ENCODE measurements at regions not wholly inside any gene's neighbourhood (a gene's known extent, or its start where the extent isn't known, plus 50 kb on each side); places are given as distances from the start of the nearest gene placed in this dataset.

DNA sequence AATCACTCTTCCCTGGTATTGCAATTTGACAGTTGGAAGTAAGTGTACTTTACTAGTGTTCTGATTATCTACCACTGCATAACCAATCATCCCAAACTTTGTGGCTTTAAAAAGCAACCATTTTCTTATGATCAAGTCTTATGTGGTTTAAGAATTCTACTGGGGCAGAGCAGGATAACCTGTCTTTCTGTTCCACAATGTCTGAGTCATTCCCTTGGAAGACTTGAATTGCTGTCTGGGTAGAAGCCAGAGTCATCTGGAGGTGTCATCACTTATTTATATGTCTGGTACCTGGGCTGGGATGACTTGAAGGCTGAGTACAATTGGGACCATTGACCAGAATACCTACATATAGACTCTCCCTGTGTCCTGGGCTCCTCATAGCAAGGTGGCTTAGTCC lies 644.3 kb downstream of the HDGFL1 start:
- Histone ChIP-seq H3K27me3 (replicated peaks in 1 of 7) (no peaks in the 10 kb centered on the region), H3K27ac (no peak overlapping the region), H3K9me3 (peaks cover 0 to 31% (median 12%) of the 10 kb centered on the region in 8 donors), H3K4me1 (no peaks in the 10 kb centered on the region), H3K36me3 (no peaks in the 10 kb centered on the region), H3K4me3 (no peak overlapping the region)
- no peak for DNase-seq
- TF ChIP-seq CTCF (IDR thresholded peaks at IDR 0.05 in 8 of 11, conservative IDR thresholded peaks at IDR 0.05 in 3 of 11), result no peak
- no peak for TF ChIP-seq POLR2A (IDR thresholded peaks at IDR 0.05)
- no peak for TF ChIP-seq POLR2AphosphoS5 (IDR thresholded peaks at IDR 0.05)
- intact Hi-C loops (cut with DNase I; ENCODE audit: low total_unique reads), result no loop called here

DNA sequence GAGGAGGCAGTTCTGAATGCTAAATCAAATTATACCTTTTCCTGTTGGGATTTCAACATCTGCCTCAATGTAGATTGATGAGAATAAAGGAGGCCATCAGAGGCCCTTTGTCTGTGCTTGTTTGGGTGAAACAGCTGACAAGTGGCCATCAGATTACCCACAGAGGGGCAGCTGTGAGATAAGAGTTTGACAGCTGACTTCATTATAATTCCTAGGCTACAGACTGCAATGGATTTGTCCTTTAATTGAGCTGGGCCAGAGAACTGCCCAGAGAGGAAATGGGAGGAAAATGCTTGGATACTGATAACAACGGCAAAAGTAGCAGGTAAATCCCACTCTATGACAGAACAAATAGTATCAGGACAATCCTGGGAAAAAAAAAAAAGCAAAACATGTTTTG lies 649.4 kb downstream of the HDGFL1 start:
- no peak for DNase-seq
- Histone ChIP-seq H3K9me3 (peaks cover 0 to 23% (median 8%) of the 10 kb centered on the region in 8 donors), H3K27me3 (replicated peaks in 1 of 7) (no peaks in the 10 kb centered on the region), H3K4me1 (no peaks in the 10 kb centered on the region), H3K36me3 (no peaks in the 10 kb centered on the region), H3K27ac (no peak overlapping the region), H3K4me3 (no peak overlapping the region)
- intact Hi-C loops (cut with DNase I; ENCODE audit: low total_unique reads), result no loop called here
- WGBS, 5 donors, result 28 to 40% (median 35%) methylated on average over 1 of the region's 1 CpG
- TF ChIP-seq POLR2A (IDR thresholded peaks at IDR 0.05) (no peak), CTCF (IDR thresholded peaks at IDR 0.05 in 8 of 11, conservative IDR thresholded peaks at IDR 0.05 in 3 of 11) (no peak), POLR2AphosphoS5 (IDR thresholded peaks at IDR 0.05) (no peak)

DNA sequence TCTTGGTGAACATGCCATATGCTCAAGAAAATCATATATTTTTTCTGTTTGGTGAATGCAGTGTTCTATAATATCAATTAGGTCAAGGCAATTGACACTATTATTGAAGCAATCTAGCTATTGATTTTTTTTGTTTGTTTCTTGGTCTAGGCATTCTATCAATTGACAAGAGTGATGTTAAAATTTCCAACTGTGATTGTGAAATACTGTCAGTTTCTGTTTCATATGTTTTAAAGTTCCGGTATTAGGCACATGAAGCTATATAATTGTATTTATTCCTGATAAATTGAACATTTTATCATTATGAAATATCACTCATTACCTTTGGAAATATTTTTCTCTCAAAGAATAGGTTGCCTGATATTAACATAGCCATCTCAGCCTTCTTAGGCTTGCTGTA lies 653.4 kb downstream of the HDGFL1 start:
- WGBS, 5 donors, result 3 to 98% (median 94%) methylated on average over 1 of the region's 1 CpG
- no peak overlapping the region for H3K27ac ChIP-seq
- no peak for TF ChIP-seq POLR2A (IDR thresholded peaks at IDR 0.05)
- TF ChIP-seq CTCF (IDR thresholded peaks at IDR 0.05 in 8 of 11, conservative IDR thresholded peaks at IDR 0.05 in 3 of 11), result no peak

DNA sequence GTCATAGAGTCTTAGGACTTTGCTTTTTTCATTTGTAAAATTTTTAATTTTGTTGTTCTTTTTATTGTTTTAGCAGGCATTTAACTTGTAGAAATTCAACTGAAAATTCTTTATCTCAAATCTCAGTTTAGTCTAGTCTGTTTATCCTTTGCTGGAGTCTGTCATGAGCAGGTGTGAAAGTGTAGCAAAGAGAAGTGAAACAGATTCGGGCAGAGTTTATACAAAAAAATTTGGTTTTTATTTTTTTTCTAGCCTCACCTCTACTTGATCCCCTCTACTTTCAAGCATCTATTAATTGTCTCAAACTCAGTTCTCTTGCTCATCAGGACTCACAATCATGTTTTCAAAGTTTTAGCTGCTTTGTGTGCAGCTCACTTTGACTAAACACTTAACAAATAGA lies 655.2 kb downstream of the HDGFL1 start:
- intact Hi-C loops (cut with DNase I; ENCODE audit: low total_unique reads), result no loop called here
- Histone ChIP-seq H3K27ac (no peak overlapping the region), H3K4me1 (no peaks in the 10 kb centered on the region), H3K36me3 (no peaks in the 10 kb centered on the region), H3K9me3 (peaks cover 0 to 42% (median 19%) of the 10 kb centered on the region in 8 donors), H3K27me3 (replicated peaks in 1 of 7) (no peaks in the 10 kb centered on the region), H3K4me3 (no peak overlapping the region)
- no peak for TF ChIP-seq POLR2A (IDR thresholded peaks at IDR 0.05)
- no peak for TF ChIP-seq CTCF (IDR thresholded peaks at IDR 0.05 in 8 of 11, conservative IDR thresholded peaks at IDR 0.05 in 3 of 11)
- TF ChIP-seq POLR2AphosphoS5 (IDR thresholded peaks at IDR 0.05), result no peak
- DNase-seq, result no peak
- WGBS, 5 donors, result 70 to 89% (median 78%) methylated on average over 1 of the region's 1 CpG

More for the DNA sequence above, 653.4 kb downstream of the HDGFL1 start:
- H3K4me1 ChIP-seq, result no peaks in the 10 kb centered on the region
- no peaks in the 10 kb centered on the region for H3K36me3 ChIP-seq
- intact Hi-C loops (cut with DNase I; ENCODE audit: low total_unique reads), result no loop called here
- no peak overlapping the region for H3K4me3 ChIP-seq
- peaks cover 0 to 35% (median 19%) of the 10 kb centered on the region in 8 donors for H3K9me3 ChIP-seq
- H3K27me3 ChIP-seq (replicated peaks in 1 of 7), result no peaks in the 10 kb centered on the region
- no peak for DNase-seq
